ENCODE measurements at regions not wholly inside any gene's neighbourhood (a gene's known extent, or its start where the extent isn't known, plus 50 kb on each side); places are given as distances from the start of the nearest gene placed in this dataset.

DNA sequence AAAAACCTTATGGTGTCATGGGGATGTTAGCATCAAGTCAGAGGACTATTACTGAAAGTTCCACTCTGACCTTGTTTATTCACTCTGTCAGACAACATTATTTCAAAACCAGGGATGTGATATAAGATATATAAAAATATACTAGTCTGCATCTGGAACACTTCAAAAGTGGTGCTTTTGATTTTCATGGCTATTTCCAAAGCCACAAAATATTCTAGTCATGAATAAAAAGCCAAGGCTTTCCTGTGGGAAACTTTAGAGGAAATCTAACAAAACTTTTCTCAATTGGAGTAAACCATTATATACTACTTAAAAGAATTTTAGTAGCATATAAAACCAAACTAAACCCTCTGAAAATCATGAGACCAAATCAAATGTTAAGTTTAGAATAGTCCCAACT is 205.2 kb downstream of the TMEM26 start:
- ChIA-PET POLR2A (no interaction called here), CTCF (no interaction called here)
- ATAC-seq (no peak), DNase-seq (ENCODE audit: low spot score) (no peak)
- 0 out of 2 replicates have a peak, but pooled peaks cover 4% of the 10 kb centered on the region for H3K27me3 Mint-ChIP-seq (ENCODE audit: low read depth)
- no peak overlapping the region for H3K27ac Mint-ChIP-seq
- no peak overlapping the region for H3K4me3 Mint-ChIP-seq
- no peaks in the 10 kb centered on the region for H3K36me3 Mint-ChIP-seq
- no peaks in the 10 kb centered on the region; the same call in 1 of the 2 replicates for H3K9me3 Mint-ChIP-seq
- H3K4me1 Mint-ChIP-seq: no peaks in the 10 kb centered on the region
- no peak for TF ChIP-seq CBFB (CRISPR knock-in tag; IDR thresholded peaks at IDR 0.05; ENCODE audit: low read depth)
- TF ChIP-seq ZNF396 (CRISPR knock-in tag; IDR thresholded peaks at IDR 0.05; ENCODE audit: borderline replicate concordance): no peak
- no peak for TF ChIP-seq E2F5 (CRISPR knock-in tag; IDR thresholded peaks at IDR 0.05)
- TF ChIP-seq, protein P1, sequence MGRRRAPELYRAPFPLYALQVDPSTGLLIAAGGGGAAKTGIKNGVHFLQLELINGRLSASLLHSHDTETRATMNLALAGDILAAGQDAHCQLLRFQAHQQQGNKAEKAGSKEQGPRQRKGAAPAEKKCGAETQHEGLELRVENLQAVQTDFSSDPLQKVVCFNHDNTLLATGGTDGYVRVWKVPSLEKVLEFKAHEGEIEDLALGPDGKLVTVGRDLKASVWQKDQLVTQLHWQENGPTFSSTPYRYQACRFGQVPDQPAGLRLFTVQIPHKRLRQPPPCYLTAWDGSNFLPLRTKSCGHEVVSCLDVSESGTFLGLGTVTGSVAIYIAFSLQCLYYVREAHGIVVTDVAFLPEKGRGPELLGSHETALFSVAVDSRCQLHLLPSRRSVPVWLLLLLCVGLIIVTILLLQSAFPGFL (CRISPR knock-in tag; IDR thresholded peaks at IDR 0.05; ENCODE audit: borderline replicate concordance): no peak
- no peak for TF ChIP-seq GRHL2 (CRISPR knock-in tag; IDR thresholded peaks at IDR 0.05; ENCODE audit: insufficient replicate concordance, severe bottlenecking)
- no peak for TF ChIP-seq ZNF121 (CRISPR knock-in tag; IDR thresholded peaks at IDR 0.05)
- no peak for TF ChIP-seq CTCF (IDR thresholded peaks at IDR 0.05)

GRCh38 chr10:61244261-61244775 is 208.9 kb downstream of the TMEM26 start:
- no peak for DNase-seq (ENCODE audit: low spot score)
- H3K4me3 Mint-ChIP-seq: no peak overlapping the region
- no peaks in the 10 kb centered on the region for H3K36me3 Mint-ChIP-seq
- peaks cover 4% of the 10 kb centered on the region; the same call in 1 of the 2 replicates for H3K27me3 Mint-ChIP-seq (ENCODE audit: low read depth)
- no peak for ATAC-seq
- ChIA-PET POLR2A (no interaction called here), CTCF (no interaction called here)
- TF ChIP-seq, protein P1 (CRISPR knock-in tag; IDR thresholded peaks at IDR 0.05; ENCODE audit: borderline replicate concordance): no peak
- TF ChIP-seq EMX1 (CRISPR knock-in tag; IDR thresholded peaks at IDR 0.05): no peak
- TF ChIP-seq JUN (CRISPR knock-in tag; IDR thresholded peaks at IDR 0.05): no peak
- TF ChIP-seq SMAD4 (CRISPR knock-in tag; IDR thresholded peaks at IDR 0.05): no peak
- no peak for TF ChIP-seq RORB (CRISPR knock-in tag; IDR thresholded peaks at IDR 0.05)
- no peaks in the 10 kb centered on the region for H3K4me1 Mint-ChIP-seq
- H3K9me3 Mint-ChIP-seq: no peaks in the 10 kb centered on the region
- H3K27ac Mint-ChIP-seq: no peak overlapping the region

GRCh38 chr10:61232780-61233179 is 220.4 kb downstream of the TMEM26 start:
- CTCF ChIA-PET: no interaction called here
- TF ChIP-seq ZNF396 (CRISPR knock-in tag; IDR thresholded peaks at IDR 0.05; ENCODE audit: borderline replicate concordance): no peak
- no peak for TF ChIP-seq OVOL2 (CRISPR knock-in tag; IDR thresholded peaks at IDR 0.05; ENCODE audit: borderline replicate concordance)
- TF ChIP-seq CDX4 (CRISPR knock-in tag; IDR thresholded peaks at IDR 0.05; ENCODE audit: borderline replicate concordance): no peak
- TF ChIP-seq FOXP4 (CRISPR knock-in tag; IDR thresholded peaks at IDR 0.05): no peak
- no peak for TF ChIP-seq HMGXB4 (CRISPR knock-in tag; IDR thresholded peaks at IDR 0.05)
- no peak for TF ChIP-seq IRF2 (CRISPR knock-in tag; IDR thresholded peaks at IDR 0.05; ENCODE audit: borderline replicate concordance, low read depth)
- no peak for TF ChIP-seq ZNF138 (CRISPR knock-in tag; conservative IDR thresholded peaks at IDR 0.05)
- TF ChIP-seq, protein P2, sequence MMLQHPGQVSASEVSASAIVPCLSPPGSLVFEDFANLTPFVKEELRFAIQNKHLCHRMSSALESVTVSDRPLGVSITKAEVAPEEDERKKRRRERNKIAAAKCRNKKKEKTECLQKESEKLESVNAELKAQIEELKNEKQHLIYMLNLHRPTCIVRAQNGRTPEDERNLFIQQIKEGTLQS (CRISPR knock-in tag; conservative IDR thresholded peaks at IDR 0.05): no peak
- no peak for TF ChIP-seq ZSCAN18 (CRISPR knock-in tag; IDR thresholded peaks at IDR 0.05)

More at GRCh38 chr10:61232780-61233179, 220.4 kb downstream of the TMEM26 start:
- Mint-ChIP-seq H3K27me3 (ENCODE audit: low read depth) (no peaks in the 10 kb centered on the region), H3K4me3 (no peak overlapping the region), H3K9me3 (peaks cover 71% of the 10 kb centered on the region), H3K36me3 (peaks cover 29% of the 10 kb centered on the region), H3K4me1 (no peaks in the 10 kb centered on the region), H3K27ac (no peak overlapping the region)
- POLR2A ChIA-PET: no interaction called here
- DNase-seq (ENCODE audit: low spot score) (no peak), ATAC-seq (no peak)
